HG03354 (cell line): ENCODE measurements at regions not wholly inside any gene's neighbourhood (a gene's known extent, or its start where the extent isn't known, plus 50 kb on each side); places are given as distances from the start of the nearest gene placed in this dataset.
"Not testable (repeated sequence)": the region's sequence is repeated elsewhere in the genome, so short reads cannot be mapped to it uniquely, and the experiment has no call there.

Experiments
- ATAC-seq: cut with Tn5 transposase; IDR thresholded peaks from one replicate; pipeline ENCODE4 v1.9.1; 2021; ENCODE audit warnings: mild to moderate bottlenecking; ENCODE audit not compliant: unreplicated experiment, poor library complexity, severe bottlenecking

DNA sequence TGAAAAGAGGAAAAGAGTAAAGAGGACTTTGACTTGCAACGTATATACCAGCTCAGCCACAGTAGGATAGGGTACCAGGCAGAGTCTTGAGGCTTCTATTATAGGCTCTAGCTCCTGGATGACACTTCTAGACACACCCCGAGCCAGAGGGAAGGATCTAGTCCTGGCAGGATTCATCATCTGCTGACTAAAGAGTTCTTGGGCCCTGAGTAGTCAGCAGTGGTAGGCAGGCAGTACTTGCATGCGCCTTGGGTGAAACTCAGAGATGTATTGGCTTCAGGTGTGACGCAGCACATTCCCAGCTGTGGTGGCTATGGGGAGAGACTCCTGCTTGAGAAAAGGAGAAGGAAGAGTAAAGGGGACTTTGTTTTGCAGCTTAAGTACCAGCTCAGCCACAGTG is 162.3 kb upstream of the APP start:
- ATAC-seq = no peak

DNA sequence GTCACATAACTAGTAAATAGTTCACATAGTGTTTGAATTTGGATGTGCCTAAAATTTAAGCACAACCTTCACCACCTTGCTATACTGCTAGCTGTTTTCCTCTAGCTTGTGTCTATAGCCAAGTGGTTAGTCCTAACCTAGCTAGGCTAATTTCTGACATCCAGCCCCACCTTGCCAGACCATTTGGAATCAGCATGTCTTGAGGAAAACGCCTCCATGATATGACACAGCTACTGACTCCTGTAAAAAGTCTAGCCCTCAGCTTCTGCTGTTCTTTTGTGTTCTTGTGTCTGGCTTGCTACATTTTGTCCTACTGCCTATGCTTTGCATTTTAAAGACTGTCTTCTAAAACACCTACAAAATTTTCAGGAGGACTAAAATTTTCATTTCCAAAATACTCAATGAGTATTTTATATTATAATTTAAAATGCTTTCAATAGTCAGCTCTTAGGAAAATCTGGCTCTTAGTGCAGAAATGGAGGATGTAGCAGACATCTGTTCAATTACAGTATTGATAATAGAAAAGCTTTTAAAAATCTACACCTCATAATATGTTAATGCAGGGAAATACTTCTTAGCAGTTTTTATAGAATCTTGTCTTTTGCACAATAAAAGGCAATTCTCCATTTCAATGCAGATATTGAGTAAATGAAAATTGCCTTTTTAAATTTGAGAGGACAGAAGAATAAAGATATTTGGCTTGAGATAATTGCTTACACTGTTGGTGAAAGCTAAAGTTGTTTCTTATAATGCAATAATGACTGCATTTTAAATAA is 160.8 kb upstream of the APP start:
- no peak for ATAC-seq

DNA sequence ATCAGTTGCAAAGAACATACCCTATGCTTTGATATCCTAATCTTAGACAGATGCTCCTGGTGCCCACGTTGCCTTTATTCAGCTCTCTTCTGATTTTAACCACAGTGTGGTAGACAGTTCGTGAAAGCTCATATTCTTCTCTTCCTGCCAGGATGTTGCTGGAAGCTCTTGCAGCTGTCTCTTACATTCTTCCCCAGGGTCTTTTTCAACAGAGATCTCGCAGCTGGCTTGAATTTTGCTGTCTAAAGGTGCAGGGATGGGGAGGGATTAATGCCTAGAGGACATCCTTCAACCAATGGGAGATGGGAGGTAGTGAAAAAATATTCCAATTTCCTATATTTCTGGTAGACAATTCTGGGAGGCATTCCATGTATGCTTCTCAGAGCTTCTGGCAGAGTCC is 150.0 kb upstream of the APP start:
- ATAC-seq = no peak

DNA sequence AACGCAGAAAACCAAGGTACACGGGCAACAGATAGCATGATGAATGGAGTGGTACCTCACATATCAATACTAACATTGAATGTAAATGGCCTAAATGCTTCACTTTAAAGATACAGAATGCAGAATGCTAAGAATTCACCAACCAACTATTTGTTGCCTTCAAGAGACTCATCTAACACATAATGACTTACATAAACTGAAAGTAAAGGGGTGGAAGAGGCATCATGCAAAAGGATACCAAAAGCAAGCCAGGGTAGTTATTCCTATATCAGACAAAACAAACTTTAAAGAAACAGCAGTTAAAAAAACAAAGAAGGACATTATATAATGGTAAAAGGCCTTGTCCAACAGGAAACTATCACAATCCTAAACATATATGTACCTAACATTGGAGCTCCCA is 137.1 kb upstream of the APP start:
- ATAC-seq = no peak

DNA sequence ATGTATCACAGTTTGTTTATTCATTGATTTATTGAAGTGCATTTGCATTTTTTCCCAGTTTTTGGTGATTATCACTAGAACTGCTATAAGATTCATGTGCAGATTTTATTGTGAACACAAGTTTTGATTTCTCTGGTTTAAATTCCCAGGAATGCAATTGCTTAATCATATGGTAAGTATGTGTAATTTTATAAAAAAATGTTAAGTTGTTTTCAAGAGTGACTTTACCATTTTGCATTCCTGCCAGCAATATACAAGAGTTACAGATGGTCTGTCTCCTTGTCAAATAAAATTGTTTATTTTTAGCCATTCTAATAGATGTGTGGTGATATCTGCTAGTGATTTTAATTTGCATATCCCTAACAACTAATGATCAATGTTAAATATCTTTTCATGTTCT is 127.3 kb upstream of the APP start:
- ATAC-seq = no peak

DNA sequence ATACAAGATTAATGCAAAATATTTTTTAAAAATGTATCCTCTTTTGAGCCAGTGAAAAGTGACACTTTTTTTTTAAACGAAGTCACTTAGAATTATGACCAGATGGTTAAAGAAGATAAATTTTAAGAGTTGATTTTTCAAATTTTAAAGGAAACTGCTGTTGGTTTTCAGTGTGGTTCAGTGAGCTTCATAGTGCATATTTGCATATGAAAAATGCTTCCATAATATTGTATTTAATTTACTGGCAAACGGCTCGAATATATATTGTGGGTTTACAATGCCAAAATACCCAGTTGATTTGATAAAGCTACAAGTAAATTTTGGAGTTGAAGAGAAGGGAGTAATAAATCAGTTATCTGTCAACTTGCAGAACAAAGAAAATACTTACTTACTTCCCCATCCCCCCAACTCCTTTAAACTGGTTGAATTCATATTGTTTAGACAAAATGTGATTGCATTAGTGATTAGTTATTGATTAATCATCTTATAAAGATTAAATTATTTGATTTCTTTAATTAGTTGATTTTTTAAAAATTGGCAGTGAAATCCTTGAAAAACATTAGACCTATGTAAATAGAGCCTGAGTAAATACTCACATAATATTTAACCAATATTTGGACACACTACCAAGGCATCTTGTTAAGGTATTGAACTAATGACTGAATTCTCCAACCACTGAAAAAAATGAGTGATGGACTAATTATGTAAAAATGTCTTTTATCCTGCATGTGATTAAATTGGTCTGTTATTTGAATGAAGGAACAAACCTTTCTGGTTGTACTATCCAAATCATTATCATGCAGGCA is 122.8 kb upstream of the APP start:
- no peak for ATAC-seq

DNA sequence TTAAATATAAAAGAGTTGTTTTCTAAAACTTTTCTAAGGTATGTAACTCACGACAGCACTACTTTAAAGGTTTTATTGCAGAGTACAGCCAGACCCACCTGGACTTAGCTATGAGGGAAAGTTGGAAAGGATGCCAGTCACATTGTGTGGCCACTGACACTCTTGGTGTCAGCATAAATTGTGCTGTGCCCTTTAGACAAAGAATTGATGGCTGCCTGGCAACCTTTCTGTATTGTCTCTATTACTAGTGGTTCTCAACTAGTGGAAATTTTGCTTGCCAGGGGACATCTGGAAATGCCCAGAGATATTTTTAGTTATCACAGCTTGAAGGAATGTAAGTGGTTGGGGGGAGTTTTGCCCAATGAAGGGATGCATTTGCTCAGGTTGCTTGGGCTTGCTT is 117.5 kb upstream of the APP start:
- no peak for ATAC-seq

DNA sequence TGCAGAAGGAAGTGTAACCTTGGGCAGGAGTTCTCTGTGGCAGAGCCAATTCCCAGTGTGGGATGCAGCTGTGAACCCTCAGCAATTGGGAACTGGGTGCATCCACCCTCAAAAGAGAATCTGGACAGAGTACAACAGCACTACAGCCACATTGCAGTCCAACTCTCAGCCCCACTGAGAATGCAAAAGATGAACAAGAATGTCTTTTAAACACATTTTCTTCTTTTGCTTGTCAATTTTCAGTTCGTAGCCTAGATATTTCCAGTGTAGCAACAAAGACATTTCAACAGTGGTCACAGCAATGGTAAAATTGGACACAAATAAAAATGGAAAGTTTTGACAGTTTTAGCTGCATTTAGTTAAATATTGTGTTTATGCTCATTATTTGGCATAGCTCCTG is 114.0 kb upstream of the APP start:
- no peak for ATAC-seq

DNA sequence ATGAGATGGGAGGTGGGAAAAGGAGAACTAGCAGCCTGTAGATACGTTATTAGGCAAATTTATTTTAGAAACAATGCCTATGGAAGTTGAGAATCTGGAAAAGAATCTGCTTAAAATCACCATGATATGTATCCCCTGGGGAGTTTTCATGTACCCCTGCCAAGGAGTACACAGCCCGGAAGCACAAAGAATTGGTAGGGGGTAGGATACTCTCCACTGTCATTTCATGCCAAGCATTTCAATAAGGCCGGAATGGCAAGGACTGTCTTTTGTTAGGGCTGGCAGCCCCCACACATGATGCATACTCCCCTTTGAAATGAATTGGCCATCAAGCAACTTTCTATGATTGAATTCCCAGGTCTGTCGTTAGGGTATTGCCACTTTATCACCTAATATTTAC is 111.5 kb upstream of the APP start:
- no peak for ATAC-seq

DNA sequence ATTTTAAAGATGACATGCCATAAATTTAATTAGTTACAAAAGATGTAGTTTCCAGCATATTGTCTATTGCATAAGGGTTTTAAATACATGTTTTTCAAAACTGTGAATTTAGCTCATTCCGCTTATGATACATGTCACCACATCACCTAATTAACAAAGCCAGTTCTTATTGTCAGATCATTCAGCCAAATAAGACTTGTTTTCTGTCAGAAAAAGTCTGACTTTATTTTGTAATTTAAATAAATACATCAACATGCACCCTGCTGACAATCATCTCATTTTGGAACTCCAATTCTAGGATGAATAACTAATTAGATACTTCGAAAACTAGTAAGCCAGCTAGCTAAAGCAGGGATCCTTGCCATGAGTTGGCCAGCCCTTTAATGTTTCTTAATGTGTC is 110.9 kb upstream of the APP start:
- ATAC-seq = no peak

DNA sequence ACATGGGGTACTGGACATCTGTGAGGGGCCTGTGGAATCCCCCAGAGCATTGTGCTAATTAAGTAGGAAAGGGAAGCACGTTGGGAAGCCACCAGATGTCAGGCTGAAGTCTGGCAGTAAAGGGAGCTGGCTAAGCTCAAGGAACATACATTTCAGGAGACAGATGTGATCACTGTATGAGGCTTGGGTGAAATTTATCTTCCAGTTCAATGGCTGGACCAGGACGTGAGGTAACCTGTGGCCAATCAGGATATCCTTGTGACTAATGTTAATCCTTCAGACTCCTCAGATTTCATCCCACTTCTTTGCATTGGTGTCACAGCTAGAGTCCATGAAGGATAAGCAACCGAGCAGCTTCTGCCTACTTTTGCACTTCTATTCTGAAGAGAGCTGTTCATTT is 110.2 kb upstream of the APP start:
- ATAC-seq = no peak

DNA sequence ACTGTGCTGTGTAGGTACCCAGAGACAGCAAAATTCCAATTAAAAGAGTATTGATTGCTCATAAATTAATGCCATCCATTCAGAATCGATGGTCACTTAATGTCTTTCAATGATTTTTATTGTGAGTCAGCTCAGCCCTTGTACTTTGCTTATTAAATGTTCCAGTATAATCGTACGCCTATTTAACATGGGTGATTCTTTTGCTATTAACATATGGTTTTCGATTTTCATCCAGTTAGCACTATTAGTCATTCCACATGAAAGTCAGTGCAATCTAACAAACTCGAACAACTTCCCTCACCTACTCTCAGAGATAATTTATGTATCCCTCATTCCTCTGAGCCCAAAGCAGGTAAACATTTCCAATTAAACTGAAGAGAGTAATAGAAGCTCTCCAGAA is 109.6 kb upstream of the APP start:
- ATAC-seq = no peak

DNA sequence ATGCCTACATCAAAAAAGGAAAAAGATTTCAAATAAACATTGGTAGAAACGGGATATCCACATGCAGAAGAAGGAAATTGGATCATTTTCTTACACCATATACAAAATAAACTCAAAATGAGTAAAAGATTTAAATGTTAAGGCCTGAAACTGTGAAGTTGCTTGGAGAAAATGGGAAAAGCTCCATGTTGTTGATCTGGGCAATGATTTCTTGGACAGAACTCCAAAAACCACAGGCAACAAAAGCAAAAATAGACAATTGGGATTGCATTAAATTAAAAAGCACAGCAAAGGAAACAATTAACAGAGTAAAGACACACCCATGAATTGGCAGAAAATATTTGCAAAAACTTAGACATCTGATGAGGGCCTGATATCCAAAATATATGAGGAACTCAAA is 105.2 kb upstream of the APP start:
- ATAC-seq = no peak

DNA sequence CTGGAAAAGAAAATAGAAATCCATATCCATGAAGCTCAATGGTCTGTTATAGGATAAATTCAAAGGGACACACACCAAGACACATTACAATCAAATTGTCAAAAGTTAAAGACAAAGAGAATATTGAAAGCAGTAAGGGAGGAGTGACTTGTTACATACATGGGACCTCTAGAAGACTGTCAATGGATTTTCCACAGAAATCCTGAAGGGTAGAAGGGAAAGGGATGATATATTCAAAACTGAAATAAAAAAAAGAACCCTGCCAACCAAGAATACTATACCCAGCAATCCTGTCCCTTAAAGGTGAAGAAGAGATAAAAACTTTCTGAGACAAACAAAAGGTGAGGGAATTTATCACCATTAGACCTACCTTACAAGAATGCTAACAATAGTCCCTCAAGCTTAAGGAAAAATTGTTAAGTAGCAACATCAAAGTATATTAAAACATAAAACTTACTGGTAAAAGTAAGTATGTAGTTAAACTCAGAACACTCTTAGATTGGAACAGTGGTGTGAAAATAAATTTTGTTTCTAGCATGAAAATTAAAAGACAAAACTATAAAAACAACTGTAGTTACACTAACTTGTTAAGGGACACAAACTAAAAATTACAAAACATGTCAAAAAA is 103.2 kb upstream of the APP start:
- no peak for ATAC-seq

DNA sequence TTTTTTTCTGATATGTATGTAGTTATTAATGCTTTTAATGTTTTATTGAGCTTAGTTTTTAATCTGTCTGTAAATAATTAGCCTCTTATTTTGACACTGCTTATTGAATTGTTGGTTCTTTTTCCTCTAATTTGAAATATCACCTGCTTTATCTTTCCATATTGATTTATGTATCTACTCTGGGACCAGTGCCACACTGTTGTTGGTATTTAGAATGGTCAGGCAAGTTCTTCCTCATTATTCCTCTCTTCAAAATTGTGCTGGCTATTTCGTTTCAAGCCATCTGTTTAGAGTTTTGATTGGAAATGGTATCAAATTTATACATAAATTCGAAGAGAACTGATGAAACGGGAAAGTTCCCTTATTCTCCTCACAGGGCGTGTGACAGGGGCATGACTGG is 96.8 kb upstream of the APP start:
- no peak for ATAC-seq

DNA sequence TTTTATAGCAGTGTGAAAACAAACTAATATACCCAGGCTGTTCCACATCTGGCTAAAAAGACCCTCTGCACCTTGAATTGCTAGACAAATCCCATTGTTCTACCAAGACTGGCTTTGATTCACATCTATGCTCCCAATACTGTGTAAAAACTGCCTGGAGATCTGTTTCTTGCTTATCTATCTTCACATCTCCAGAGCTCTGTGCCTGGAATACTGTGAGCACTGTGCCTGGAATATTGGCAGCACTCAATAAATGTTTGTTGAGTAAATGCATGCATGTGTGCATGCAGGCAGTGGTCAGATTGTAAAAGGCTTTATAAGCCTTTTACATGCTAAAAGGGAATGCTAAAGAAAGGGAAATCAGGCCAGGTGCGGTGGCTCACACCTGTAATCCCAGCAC is 75.5 kb upstream of the APP start:
- no peak for ATAC-seq

DNA sequence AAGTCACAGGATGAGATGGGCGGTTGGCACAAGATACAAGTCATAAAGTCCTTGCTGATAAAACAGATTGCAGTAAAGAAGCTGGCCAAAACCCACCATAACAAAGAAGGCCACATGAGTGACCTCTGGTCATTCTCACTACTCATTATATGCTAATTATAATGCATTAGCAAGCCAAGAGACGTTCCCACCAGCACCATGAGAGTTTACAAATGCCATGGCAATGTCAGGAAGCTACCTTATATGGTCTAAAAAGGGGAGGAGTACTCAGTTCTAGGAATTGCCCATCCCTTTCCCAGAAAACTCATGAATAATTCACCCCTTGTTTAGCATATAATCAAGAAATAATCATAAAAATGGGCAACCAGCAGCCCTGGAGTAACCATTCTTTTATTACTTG is 74.9 kb upstream of the APP start:
- ATAC-seq = no peak

DNA sequence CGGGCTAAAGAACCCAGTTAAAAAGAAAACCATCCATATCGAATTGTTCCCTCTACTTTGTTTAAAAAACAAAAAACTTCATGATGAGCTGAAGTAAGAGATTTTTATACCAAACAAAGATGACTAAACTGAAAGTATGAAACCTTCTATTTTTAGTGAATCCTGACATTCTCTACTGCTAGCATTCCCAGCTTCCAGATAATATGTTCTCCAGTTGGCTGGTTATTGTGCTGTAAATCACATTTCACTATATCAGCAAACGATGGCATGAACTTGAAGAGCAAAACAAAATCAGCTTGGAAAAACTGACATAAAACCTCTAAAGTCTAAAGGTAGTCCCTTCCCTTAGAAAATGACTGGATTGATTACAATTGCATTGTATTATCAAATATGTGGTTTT is 68.1 kb upstream of the APP start:
- ATAC-seq = no peak

DNA sequence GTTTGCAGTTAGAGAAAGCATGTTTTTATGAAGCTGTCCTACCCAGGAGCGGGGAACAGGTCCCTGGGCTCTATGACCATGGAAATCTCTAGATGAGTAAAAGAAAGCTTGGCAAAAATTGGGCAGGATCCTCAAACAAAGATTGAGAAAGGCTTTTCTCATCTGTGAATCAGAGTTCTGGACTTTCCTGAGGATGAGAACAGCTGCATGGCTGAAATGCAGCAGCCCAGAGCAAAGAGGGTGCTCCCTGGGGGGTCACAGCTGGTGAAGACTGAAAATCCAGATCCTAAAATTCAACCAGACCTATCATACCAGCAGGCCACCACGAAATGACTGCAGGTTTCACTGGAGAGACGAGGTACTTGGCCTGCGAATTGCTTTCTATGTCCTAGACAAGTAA is 65.7 kb upstream of the APP start:
- ATAC-seq = no peak

DNA sequence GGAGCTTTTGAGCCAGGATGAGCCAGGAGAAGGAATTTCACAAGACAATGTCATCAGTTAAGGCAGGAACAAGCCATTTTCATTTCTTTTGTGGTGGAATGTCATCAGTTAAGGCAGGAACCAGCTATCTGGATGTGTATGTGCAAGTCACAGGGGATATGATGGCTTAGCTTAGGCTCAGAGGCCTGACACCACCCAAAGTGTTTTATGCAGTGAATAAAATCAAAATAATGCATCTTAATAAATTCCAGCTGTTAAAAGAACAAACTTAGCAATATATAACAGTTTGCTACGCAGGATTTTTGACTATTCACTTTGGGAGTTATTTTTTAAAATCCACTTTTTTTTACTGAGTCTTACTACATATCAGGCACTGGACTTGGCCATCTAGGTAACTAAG is 62.7 kb upstream of the APP start:
- ATAC-seq = not testable (repeated sequence)

DNA sequence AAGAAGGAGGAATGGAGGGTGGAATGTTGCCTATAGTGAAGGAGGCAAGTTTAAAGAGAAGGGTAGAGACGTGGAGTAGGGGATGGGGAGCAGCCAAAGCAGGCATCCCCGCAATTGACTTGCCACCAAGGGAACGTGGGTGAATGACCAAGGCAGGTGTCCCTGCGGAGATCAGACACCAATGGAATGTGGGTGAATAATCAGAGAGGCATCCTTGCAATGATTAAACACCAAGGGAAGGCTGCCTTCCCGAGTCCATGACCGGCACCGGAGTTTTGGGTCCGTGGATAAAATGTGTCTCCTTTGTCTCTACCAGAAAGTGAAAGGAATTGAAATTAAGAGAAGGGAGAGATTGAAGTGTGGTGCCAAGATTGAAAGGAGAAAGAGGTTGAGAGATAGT is 61.9 kb upstream of the APP start:
- not testable (repeated sequence) for ATAC-seq
